Stimulated activated effector memory CD8-positive, alpha-beta T cell treated with anti-CD3 and anti-CD28 coated beads, Interleukin-12 subunit alpha, Interleukin-12 subunit beta, amount 100 ng/mL, for 72 hours (primary cell): ENCODE measurements at regions not wholly inside any gene's neighbourhood (a gene's known extent, or its start where the extent isn't known, plus 50 kb on each side); places are given as distances from the start of the nearest gene placed in this dataset.
"Not testable (repeated sequence)": the region's sequence is repeated elsewhere in the genome, so short reads cannot be mapped to it uniquely, and the experiment has no call there.

Source experiments
- ATAC-seq: fragments of 150-1000 bp; cut with Tn5 transposase; 2 replicates; pipeline ENCODE4 v1.10.0; 2021
- DNase-seq, 2 donors: peaks; one replicate each; pipeline ENCODE4 v3.0.0; 2021 to 2022; ENCODE audit warnings: low spot score in 2 of 2
- H3K27ac Mint-ChIP-seq: one replicate; pipeline ENCODE4 v1.8.0; 2022; ENCODE audit warnings: mild to moderate bottlenecking, mixed read lengths
- H3K36me3 Mint-ChIP-seq: one replicate; pipeline ENCODE4 v1.8.0; 2022; ENCODE audit warnings: mild to moderate bottlenecking, mixed read lengths
- H3K4me1 Mint-ChIP-seq: one replicate; pipeline ENCODE4 v1.8.0; 2022; ENCODE audit warnings: mixed read lengths
- H3K4me3 Mint-ChIP-seq: one replicate; pipeline ENCODE4 v1.8.0; 2022; ENCODE audit warnings: mild to moderate bottlenecking, mixed read lengths
- H3K9me3 Mint-ChIP-seq: one replicate; pipeline ENCODE4 v1.8.0; 2022; ENCODE audit warnings: mixed read lengths

GRCh38 chr10:11691319-11691755 is 50.8 kb upstream of the ECHDC3 start:
- Mint-ChIP-seq H3K27ac (no peak overlapping the region), H3K9me3 (no peaks in the 10 kb centered on the region), H3K36me3 (no peaks in the 10 kb centered on the region), H3K4me3 (no peak overlapping the region), H3K4me1 (no peaks in the 10 kb centered on the region)
- ATAC-seq: no peak
- DNase-seq: no peak

- DNase-seq: no peak
- no peak overlapping the region for H3K4me3 Mint-ChIP-seq
- no peaks in the 10 kb centered on the region for H3K9me3 Mint-ChIP-seq
- no peaks in the 10 kb centered on the region for H3K36me3 Mint-ChIP-seq
- no peak overlapping the region for H3K27ac Mint-ChIP-seq
- ATAC-seq: no peak
- peaks cover 8% of the 10 kb centered on the region for H3K4me1 Mint-ChIP-seq
These were observed 52.0 kb upstream of the ECHDC3 start for GRCh38 chr10:11689945-11690736.

- H3K4me3 Mint-ChIP-seq: not testable (repeated sequence)
- peaks cover 25% of the 10 kb centered on the region for H3K4me1 Mint-ChIP-seq
These were observed 53.8 kb upstream of the ECHDC3 start for GRCh38 chr10:11688448-11688795.

GRCh38 chr10:11687779-11688447 is 54.3 kb upstream of the ECHDC3 start:
- H3K9me3 Mint-ChIP-seq: no peaks in the 10 kb centered on the region
- no peaks in the 10 kb centered on the region for H3K36me3 Mint-ChIP-seq
- ATAC-seq (no peak), DNase-seq (no peak)
- H3K4me1 Mint-ChIP-seq: peaks cover 25% of the 10 kb centered on the region
- no peak overlapping the region for H3K4me3 Mint-ChIP-seq
- H3K27ac Mint-ChIP-seq: no peak overlapping the region

More at GRCh38 chr10:11688448-11688795, 53.8 kb upstream of the ECHDC3 start:
- H3K36me3 Mint-ChIP-seq, DNase-seq, ATAC-seq, H3K27ac Mint-ChIP-seq, H3K9me3 Mint-ChIP-seq: not testable (repeated sequence)

- ATAC-seq: no peak
- H3K27ac Mint-ChIP-seq: no peak overlapping the region
- peaks cover 25% of the 10 kb centered on the region for H3K4me1 Mint-ChIP-seq
- H3K9me3 Mint-ChIP-seq: no peaks in the 10 kb centered on the region
- no peak for DNase-seq
- H3K36me3 Mint-ChIP-seq: no peaks in the 10 kb centered on the region
- no peak overlapping the region for H3K4me3 Mint-ChIP-seq
These were observed 54.8 kb upstream of the ECHDC3 start for GRCh38 chr10:11687357-11687771.

GRCh38 chr10:11685787-11686218 is 56.4 kb upstream of the ECHDC3 start:
- H3K4me1 Mint-ChIP-seq: peaks cover 25% of the 10 kb centered on the region
- DNase-seq: no peak
- H3K27ac Mint-ChIP-seq: no peak overlapping the region
- peak overlapping the region; percentile 73 for H3K4me3 Mint-ChIP-seq
- ATAC-seq: no peak
- H3K36me3 Mint-ChIP-seq: no peaks in the 10 kb centered on the region
- H3K9me3 Mint-ChIP-seq: no peaks in the 10 kb centered on the region

GRCh38 chr10:11684717-11685645 is 57.2 kb upstream of the ECHDC3 start:
- no peaks in the 10 kb centered on the region for H3K9me3 Mint-ChIP-seq
- H3K4me1 Mint-ChIP-seq: peaks cover 25% of the 10 kb centered on the region
- ATAC-seq (peak; percentile 81), DNase-seq (peak; percentile 14 to 63)
- no peaks in the 10 kb centered on the region for H3K36me3 Mint-ChIP-seq
- H3K4me3 Mint-ChIP-seq: peak overlapping the region; percentile 73
- H3K27ac Mint-ChIP-seq: peak overlapping the region; percentile 93

- peak overlapping the region; percentile 73 for H3K4me3 Mint-ChIP-seq
- H3K36me3 Mint-ChIP-seq, H3K9me3 Mint-ChIP-seq, DNase-seq, ATAC-seq: not testable (repeated sequence)
- peaks cover 25% of the 10 kb centered on the region for H3K4me1 Mint-ChIP-seq
- peak overlapping the region; percentile 93 for H3K27ac Mint-ChIP-seq
These were observed 57.9 kb upstream of the ECHDC3 start for GRCh38 chr10:11684341-11684716.

GRCh38 chr10:11683529-11684320 is 58.5 kb upstream of the ECHDC3 start:
- peaks cover 25% of the 10 kb centered on the region for H3K4me1 Mint-ChIP-seq
- DNase-seq (no peak), ATAC-seq (no peak)
- peak overlapping the region; percentile 73 for H3K4me3 Mint-ChIP-seq
- no peak overlapping the region for H3K27ac Mint-ChIP-seq
- H3K36me3 Mint-ChIP-seq: no peaks in the 10 kb centered on the region
- no peaks in the 10 kb centered on the region for H3K9me3 Mint-ChIP-seq

GRCh38 chr10:11682851-11683250 is 59.3 kb upstream of the ECHDC3 start:
- peaks cover 25% of the 10 kb centered on the region for H3K4me1 Mint-ChIP-seq
- DNase-seq: no peak
- H3K36me3 Mint-ChIP-seq: no peaks in the 10 kb centered on the region
- H3K9me3 Mint-ChIP-seq: no peaks in the 10 kb centered on the region
- no peak for ATAC-seq
- H3K4me3 Mint-ChIP-seq: no peak overlapping the region
- no peak overlapping the region for H3K27ac Mint-ChIP-seq

- DNase-seq (no peak), ATAC-seq (no peak)
- H3K4me3 Mint-ChIP-seq: no peak overlapping the region
- H3K9me3 Mint-ChIP-seq: no peaks in the 10 kb centered on the region
- H3K4me1 Mint-ChIP-seq: peaks cover 25% of the 10 kb centered on the region
- H3K36me3 Mint-ChIP-seq: no peaks in the 10 kb centered on the region
- H3K27ac Mint-ChIP-seq: no peak overlapping the region
These were observed 59.9 kb upstream of the ECHDC3 start for GRCh38 chr10:11682267-11682683.

- Mint-ChIP-seq H3K4me3 (no peak overlapping the region), H3K27ac (no peak overlapping the region), H3K36me3 (no peaks in the 10 kb centered on the region), H3K9me3 (no peaks in the 10 kb centered on the region), H3K4me1 (peaks cover 21% of the 10 kb centered on the region)
- ATAC-seq (no peak), DNase-seq (no peak)
These were observed 61.7 kb upstream of the ECHDC3 start for GRCh38 chr10:11680496-11680895.

GRCh38 chr10:11679946-11680345 is 62.2 kb upstream of the ECHDC3 start:
- H3K4me1 Mint-ChIP-seq: peaks cover 15% of the 10 kb centered on the region
- no peaks in the 10 kb centered on the region for H3K36me3 Mint-ChIP-seq
- H3K9me3 Mint-ChIP-seq: no peaks in the 10 kb centered on the region
- ATAC-seq (no peak), DNase-seq (no peak)
- H3K27ac Mint-ChIP-seq: no peak overlapping the region
- no peak overlapping the region for H3K4me3 Mint-ChIP-seq

GRCh38 chr10:11678074-11678793 is 63.9 kb upstream of the ECHDC3 start:
- Mint-ChIP-seq H3K9me3 (no peaks in the 10 kb centered on the region), H3K4me1 (no peaks in the 10 kb centered on the region), H3K4me3 (no peak overlapping the region), H3K27ac (no peak overlapping the region), H3K36me3 (no peaks in the 10 kb centered on the region)
- ATAC-seq (peak; percentile 79), DNase-seq (no peak)
